ENCODE measurements at regions not wholly inside any gene's neighbourhood (a gene's known extent, or its start where the extent isn't known, plus 50 kb on each side); places are given as distances from the start of the nearest gene placed in this dataset.

DNA sequence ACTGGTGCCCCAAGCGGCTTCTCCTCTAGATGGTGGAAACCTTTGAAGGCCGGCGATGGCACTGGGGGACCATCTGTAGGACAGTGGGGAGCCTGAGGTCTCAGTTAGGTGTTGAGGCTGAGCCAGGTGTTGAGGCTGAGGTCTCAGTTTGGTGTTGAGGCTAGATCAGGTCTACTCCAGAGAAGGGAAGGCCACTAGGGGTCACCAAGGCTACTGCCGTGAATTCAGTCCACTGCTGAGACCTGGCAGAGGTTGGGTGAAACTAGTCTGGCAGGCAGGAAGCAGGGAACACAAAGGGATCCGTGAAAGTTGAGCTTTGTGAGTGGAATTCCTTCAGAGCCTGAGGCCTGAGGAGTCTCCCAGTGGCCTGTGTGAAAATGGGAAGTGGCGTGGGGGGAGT is 123.8 kb upstream of the FGF3 start:
- TF ChIP-seq, protein P1, sequence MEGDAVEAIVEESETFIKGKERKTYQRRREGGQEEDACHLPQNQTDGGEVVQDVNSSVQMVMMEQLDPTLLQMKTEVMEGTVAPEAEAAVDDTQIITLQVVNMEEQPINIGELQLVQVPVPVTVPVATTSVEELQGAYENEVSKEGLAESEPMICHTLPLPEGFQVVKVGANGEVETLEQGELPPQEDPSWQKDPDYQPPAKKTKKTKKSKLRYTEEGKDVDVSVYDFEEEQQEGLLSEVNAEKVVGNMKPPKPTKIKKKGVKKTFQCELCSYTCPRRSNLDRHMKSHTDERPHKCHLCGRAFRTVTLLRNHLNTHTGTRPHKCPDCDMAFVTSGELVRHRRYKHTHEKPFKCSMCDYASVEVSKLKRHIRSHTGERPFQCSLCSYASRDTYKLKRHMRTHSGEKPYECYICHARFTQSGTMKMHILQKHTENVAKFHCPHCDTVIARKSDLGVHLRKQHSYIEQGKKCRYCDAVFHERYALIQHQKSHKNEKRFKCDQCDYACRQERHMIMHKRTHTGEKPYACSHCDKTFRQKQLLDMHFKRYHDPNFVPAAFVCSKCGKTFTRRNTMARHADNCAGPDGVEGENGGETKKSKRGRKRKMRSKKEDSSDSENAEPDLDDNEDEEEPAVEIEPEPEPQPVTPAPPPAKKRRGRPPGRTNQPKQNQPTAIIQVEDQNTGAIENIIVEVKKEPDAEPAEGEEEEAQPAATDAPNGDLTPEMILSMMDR (conservative IDR thresholded peaks at IDR 0.05; ENCODE audit: low read depth, low read length), result no peak
- TF ChIP-seq EZH2 (IDR thresholded peaks at IDR 0.05; ENCODE audit: borderline replicate concordance, low read depth, low read length, poor library complexity, severe bottlenecking), result no peak

Measured in A673 (cell line).